GM19239 (cell line): ENCODE measurements at regions not wholly inside any gene's neighbourhood (a gene's known extent, or its start where the extent isn't known, plus 50 kb on each side); places are given as distances from the start of the nearest gene placed in this dataset.

Experiments used
- DNase-seq: peaks from one replicate; pipeline ENCODE4 v3.0.0; 2011; ENCODE audit warnings: low spot score; ENCODE audit not compliant: insufficient read length
- FAIRE-seq: peaks from 2 replicates; lab custom pipeline; 2011; peaks lifted over from hg19 to GRCh38; lab: Jason Lieb, UNC

GRCh38 chrX:45952030-45952429 is 593.2 kb downstream of the ZNF674 start:
- FAIRE-seq, result no peak
- no peak for DNase-seq

- DNase-seq (no peak), FAIRE-seq (no peak)
Measured at GRCh38 chrX:45935408-45935807, 609.8 kb downstream of the ZNF674 start.

- FAIRE-seq, result no peak
- no peak for DNase-seq
Measured at GRCh38 chrX:45912316-45912715, 632.9 kb downstream of the ZNF674 start.

- FAIRE-seq, result no peak
Measured at GRCh38 chrX:45907786-45908185, 637.4 kb downstream of the ZNF674 start.

GRCh38 chrX:45903781-45904201 is 641.4 kb downstream of the ZNF674 start:
- DNase-seq (no peak), FAIRE-seq (no peak)

More at GRCh38 chrX:45907786-45908185, 637.4 kb downstream of the ZNF674 start:
- no peak for DNase-seq

- FAIRE-seq (no peak), DNase-seq (no peak)
Measured at GRCh38 chrX:45900766-45901615, 644.2 kb downstream of the ZNF674 start.

- FAIRE-seq (no peak), DNase-seq (no peak)
Measured at GRCh38 chrX:45894864-45895645, 650.2 kb downstream of the ZNF674 start.

- FAIRE-seq, result no peak
- DNase-seq, result no peak
Measured at GRCh38 chrX:45889471-45889870, 655.8 kb downstream of the ZNF674 start.

GRCh38 chrX:45888518-45888917 is 656.7 kb downstream of the ZNF674 start:
- FAIRE-seq, result no peak
- DNase-seq, result no peak

GRCh38 chrX:45885931-45886330 is 659.3 kb downstream of the ZNF674 start:
- FAIRE-seq (no peak), DNase-seq (no peak)

- DNase-seq, result no peak
- no peak for FAIRE-seq
Measured at GRCh38 chrX:45879512-45879911, 665.7 kb downstream of the ZNF674 start.

GRCh38 chrX:45876206-45876605 is 669.0 kb downstream of the ZNF674 start:
- FAIRE-seq, result no peak
- DNase-seq, result no peak

GRCh38 chrX:45873781-45874180 is 671.4 kb downstream of the ZNF674 start:
- FAIRE-seq, result no peak

GRCh38 chrX:45872480-45872879 is 671.8 kb upstream of the DIPK2B start:
- DNase-seq, result no peak
- no peak for FAIRE-seq

More at GRCh38 chrX:45873781-45874180, 671.4 kb downstream of the ZNF674 start:
- no peak for DNase-seq

GRCh38 chrX:45868425-45868824 is 667.7 kb upstream of the DIPK2B start:
- no peak for DNase-seq
- no peak for FAIRE-seq

GRCh38 chrX:45862801-45863200 is 662.1 kb upstream of the DIPK2B start:
- no peak for FAIRE-seq
- DNase-seq, result no peak

GRCh38 chrX:45860450-45860849 is 659.8 kb upstream of the DIPK2B start:
- FAIRE-seq (no peak), DNase-seq (no peak)

GRCh38 chrX:45859407-45859806 is 658.7 kb upstream of the DIPK2B start:
- no peak for FAIRE-seq
- DNase-seq, result no peak

- DNase-seq (no peak), FAIRE-seq (no peak)
Measured at GRCh38 chrX:45852884-45853283, 652.2 kb upstream of the DIPK2B start.

- DNase-seq, result no peak
- no peak for FAIRE-seq
Measured at GRCh38 chrX:45851434-45851991, 650.8 kb upstream of the DIPK2B start.
